GM23338 (cell line): ENCODE measurements at regions not wholly inside any gene's neighbourhood (a gene's known extent, or its start where the extent isn't known, plus 50 kb on each side); places are given as distances from the start of the nearest gene placed in this dataset.

Experiments
- ATAC-seq: fragments of 200-7000 bp; cut with Tn5 transposase; 3 replicates; pipeline ENCODE4 v1.9.1; 2020
- DNase-seq: peaks from one replicate; pipeline ENCODE4 v3.0.0-alpha.2; 2015; ENCODE audit warnings: low spot score
- H2AFZ ChIP-seq: fragments of 200-600 bp; sonication (generic); 2 replicates; pipeline ENCODE4 v1.8.0; 2016; ENCODE audit warnings: antibody characterized with exemption, mild to moderate bottlenecking, moderate library complexity
- H3F3A ChIP-seq: fragments of 200-600 bp; sonication (generic); replicated peaks from 2 replicates; pipeline ENCODE4 v1.8.0; 2017; ENCODE audit warnings: antibody characterized with exemption, mixed run types, low read depth
- H3K27ac ChIP-seq: fragments of 200-600 bp; sonication (generic); 2 replicates; pipeline ENCODE4 v1.6.1; 2016; ENCODE audit warnings: low read depth
- H3K27me3 ChIP-seq: fragments of 200-600 bp; sonication (generic); 2 replicates; pipeline ENCODE4 v1.8.0; 2016; ENCODE audit warnings: mild to moderate bottlenecking, mixed run types, moderate library complexity; ENCODE audit not compliant: insufficient read depth
- H3K36me3 ChIP-seq: fragments of 200-600 bp; sonication (generic); 2 replicates; pipeline ENCODE4 v1.8.0; 2016; ENCODE audit warnings: mild to moderate bottlenecking; ENCODE audit not compliant: insufficient read depth
- H3K4me1 ChIP-seq: fragments of 200-600 bp; sonication (generic); 2 replicates; pipeline ENCODE4 v1.8.0; 2016; ENCODE audit warnings: mild to moderate bottlenecking, moderate library complexity; ENCODE audit not compliant: insufficient read depth
- H3K4me2 ChIP-seq: fragments of 200-600 bp; sonication (generic); 2 replicates; pipeline ENCODE4 v1.7.1; 2017; ENCODE audit warnings: mixed run types
- H3K4me3 ChIP-seq: fragments of 200-600 bp; sonication (generic); 2 replicates; pipeline ENCODE4 v1.6.1; 2016; ENCODE audit warnings: mixed run types
- H3K79me2 ChIP-seq: fragments of 200-600 bp; sonication (generic); replicated peaks from 2 replicates; pipeline ENCODE4 v1.8.0; 2017; ENCODE audit warnings: mild to moderate bottlenecking; ENCODE audit not compliant: insufficient read depth
- H3K9me2 ChIP-seq: fragments of 200-600 bp; sonication (generic); 2 replicates; pipeline ENCODE4 v1.8.0; 2017; ENCODE audit not compliant: insufficient read depth
- H4K20me1 ChIP-seq: fragments of 200-600 bp; sonication (generic); replicated peaks from 2 replicates; pipeline ENCODE4 v1.8.0; 2017; ENCODE audit warnings: mild to moderate bottlenecking; ENCODE audit not compliant: insufficient read depth
- H3K27ac Mint-ChIP-seq: 2 replicates; pipeline ENCODE4 v1.8.0; 2020; ENCODE audit warnings: inconsistent platforms, mild to moderate bottlenecking, moderate library complexity, mixed read lengths
- H3K27me3 Mint-ChIP-seq: 3 replicates; pipeline ENCODE4 v1.8.0; 2022; ENCODE audit warnings: low read depth, mild to moderate bottlenecking, moderate library complexity, mixed read lengths, inconsistent platforms; ENCODE audit not compliant: insufficient read depth, poor library complexity
- H3K36me3 Mint-ChIP-seq: 3 replicates; pipeline ENCODE4 v1.8.0; 2021; ENCODE audit warnings: low read depth, mild to moderate bottlenecking, inconsistent platforms, moderate library complexity, mixed read lengths
- H3K4me1 Mint-ChIP-seq: 3 replicates; pipeline ENCODE4 v1.8.0; 2020; ENCODE audit warnings: mild to moderate bottlenecking, inconsistent platforms, mixed read lengths
- H3K4me3 Mint-ChIP-seq: 3 replicates; pipeline ENCODE4 v1.8.0; 2021; ENCODE audit warnings: moderate library complexity, mild to moderate bottlenecking, inconsistent platforms, mixed read lengths
- H3K9me3 Mint-ChIP-seq: 3 replicates; pipeline ENCODE4 v1.8.0; 2020; ENCODE audit warnings: moderate library complexity, mild to moderate bottlenecking, inconsistent platforms, mixed read lengths
- CREB1 ChIP-seq: fragments of 250-450 bp; sonication (Bioruptor Pico); IDR thresholded peaks from 2 replicates; pipeline ENCODE4 v1.5.0; 2020; ENCODE audit warnings: low read depth, mild to moderate bottlenecking, moderate library complexity
- EZH2 ChIP-seq: fragments of 200-600 bp; sonication (generic); IDR thresholded peaks from one replicate; pipeline ENCODE4 v1.8.0; 2017; ENCODE audit warnings: antibody characterized with exemption, mild to moderate bottlenecking, low read depth; ENCODE audit not compliant: unreplicated experiment
- JUNB ChIP-seq: IDR thresholded peaks from one replicate; pipeline ENCODE4 v1.6.1; 2016; ENCODE audit warnings: antibody characterized with exemption; ENCODE audit not compliant: unreplicated experiment
- STAT1 ChIP-seq: IDR thresholded peaks from one replicate; pipeline ENCODE4 v1.6.1; 2016; ENCODE audit warnings: antibody characterized with exemption; ENCODE audit not compliant: unreplicated experiment
- ZNF114 ChIP-seq: fragments of 250-450 bp; sonication (Bioruptor Pico); IDR thresholded peaks from 2 replicates; pipeline ENCODE4 v1.5.0; 2020; ENCODE audit warnings: mild to moderate bottlenecking, moderate library complexity
- ZNF331 ChIP-seq: fragments of 250-450 bp; sonication (Bioruptor Pico); IDR thresholded peaks from 2 replicates; pipeline ENCODE4 v1.5.0; 2020; ENCODE audit warnings: low read depth, mild to moderate bottlenecking, moderate library complexity
- TF ChIP-seq, protein P1 (sequence below): fragments of 250-450 bp; sonication (Bioruptor Pico); IDR thresholded peaks from 2 replicates; pipeline ENCODE4 v1.5.0; 2020; ENCODE audit warnings: mild to moderate bottlenecking, moderate library complexity
- TF ChIP-seq, protein P2 (sequence below), 2 experiments: fragments of 200-600 bp in 1 of 2; sonication (generic) in 1 of 2; conservative IDR thresholded peaks; 2 replicates each; pipeline versions ENCODE4 v1.5.1 to v1.6.1; 2016 to 2017; ENCODE audit warnings: antibody characterized with exemption in 2 of 2, low read depth in 2 of 2, mild to moderate bottlenecking in 2 of 2, moderate library complexity in 1 of 2

DNA sequence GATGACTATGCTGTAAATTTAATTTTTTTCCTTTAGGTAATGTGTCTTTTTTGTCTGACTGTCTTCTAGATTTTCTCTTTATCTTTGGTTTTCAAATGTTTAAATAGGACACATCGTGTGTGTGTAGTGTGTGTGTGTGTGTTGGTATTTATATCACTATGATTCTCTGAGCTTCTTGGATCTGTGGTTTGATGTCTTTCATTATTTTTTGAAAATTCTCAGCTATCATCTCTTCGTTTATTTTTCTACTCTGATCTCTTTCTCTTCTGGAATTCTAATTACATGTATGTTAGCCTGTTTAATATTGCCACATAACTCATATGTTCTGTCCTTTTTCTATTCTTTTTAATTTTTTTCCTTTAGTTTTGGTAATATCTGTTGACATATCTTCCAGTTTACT is 73.5 kb upstream of the OR10AD1 start:
- H3K27ac Mint-ChIP-seq = no peak overlapping the region
- no peaks in the 10 kb centered on the region for H3F3A ChIP-seq
- H2AFZ ChIP-seq = no peak overlapping the region
- DNase-seq (no peak), ATAC-seq (no peak)
- H3K36me3 ChIP-seq = no peaks in the 10 kb centered on the region
- H3K4me2 ChIP-seq = no peak overlapping the region
- no peaks in the 10 kb centered on the region for H3K9me3 Mint-ChIP-seq
- TF ChIP-seq ZNF331 = no peak
- TF ChIP-seq STAT1 = no peak
- TF ChIP-seq ZNF114 (CRISPR knock-in tag) = no peak
- no peak for TF ChIP-seq CREB1 (CRISPR knock-in tag)
- TF ChIP-seq, protein P1, sequence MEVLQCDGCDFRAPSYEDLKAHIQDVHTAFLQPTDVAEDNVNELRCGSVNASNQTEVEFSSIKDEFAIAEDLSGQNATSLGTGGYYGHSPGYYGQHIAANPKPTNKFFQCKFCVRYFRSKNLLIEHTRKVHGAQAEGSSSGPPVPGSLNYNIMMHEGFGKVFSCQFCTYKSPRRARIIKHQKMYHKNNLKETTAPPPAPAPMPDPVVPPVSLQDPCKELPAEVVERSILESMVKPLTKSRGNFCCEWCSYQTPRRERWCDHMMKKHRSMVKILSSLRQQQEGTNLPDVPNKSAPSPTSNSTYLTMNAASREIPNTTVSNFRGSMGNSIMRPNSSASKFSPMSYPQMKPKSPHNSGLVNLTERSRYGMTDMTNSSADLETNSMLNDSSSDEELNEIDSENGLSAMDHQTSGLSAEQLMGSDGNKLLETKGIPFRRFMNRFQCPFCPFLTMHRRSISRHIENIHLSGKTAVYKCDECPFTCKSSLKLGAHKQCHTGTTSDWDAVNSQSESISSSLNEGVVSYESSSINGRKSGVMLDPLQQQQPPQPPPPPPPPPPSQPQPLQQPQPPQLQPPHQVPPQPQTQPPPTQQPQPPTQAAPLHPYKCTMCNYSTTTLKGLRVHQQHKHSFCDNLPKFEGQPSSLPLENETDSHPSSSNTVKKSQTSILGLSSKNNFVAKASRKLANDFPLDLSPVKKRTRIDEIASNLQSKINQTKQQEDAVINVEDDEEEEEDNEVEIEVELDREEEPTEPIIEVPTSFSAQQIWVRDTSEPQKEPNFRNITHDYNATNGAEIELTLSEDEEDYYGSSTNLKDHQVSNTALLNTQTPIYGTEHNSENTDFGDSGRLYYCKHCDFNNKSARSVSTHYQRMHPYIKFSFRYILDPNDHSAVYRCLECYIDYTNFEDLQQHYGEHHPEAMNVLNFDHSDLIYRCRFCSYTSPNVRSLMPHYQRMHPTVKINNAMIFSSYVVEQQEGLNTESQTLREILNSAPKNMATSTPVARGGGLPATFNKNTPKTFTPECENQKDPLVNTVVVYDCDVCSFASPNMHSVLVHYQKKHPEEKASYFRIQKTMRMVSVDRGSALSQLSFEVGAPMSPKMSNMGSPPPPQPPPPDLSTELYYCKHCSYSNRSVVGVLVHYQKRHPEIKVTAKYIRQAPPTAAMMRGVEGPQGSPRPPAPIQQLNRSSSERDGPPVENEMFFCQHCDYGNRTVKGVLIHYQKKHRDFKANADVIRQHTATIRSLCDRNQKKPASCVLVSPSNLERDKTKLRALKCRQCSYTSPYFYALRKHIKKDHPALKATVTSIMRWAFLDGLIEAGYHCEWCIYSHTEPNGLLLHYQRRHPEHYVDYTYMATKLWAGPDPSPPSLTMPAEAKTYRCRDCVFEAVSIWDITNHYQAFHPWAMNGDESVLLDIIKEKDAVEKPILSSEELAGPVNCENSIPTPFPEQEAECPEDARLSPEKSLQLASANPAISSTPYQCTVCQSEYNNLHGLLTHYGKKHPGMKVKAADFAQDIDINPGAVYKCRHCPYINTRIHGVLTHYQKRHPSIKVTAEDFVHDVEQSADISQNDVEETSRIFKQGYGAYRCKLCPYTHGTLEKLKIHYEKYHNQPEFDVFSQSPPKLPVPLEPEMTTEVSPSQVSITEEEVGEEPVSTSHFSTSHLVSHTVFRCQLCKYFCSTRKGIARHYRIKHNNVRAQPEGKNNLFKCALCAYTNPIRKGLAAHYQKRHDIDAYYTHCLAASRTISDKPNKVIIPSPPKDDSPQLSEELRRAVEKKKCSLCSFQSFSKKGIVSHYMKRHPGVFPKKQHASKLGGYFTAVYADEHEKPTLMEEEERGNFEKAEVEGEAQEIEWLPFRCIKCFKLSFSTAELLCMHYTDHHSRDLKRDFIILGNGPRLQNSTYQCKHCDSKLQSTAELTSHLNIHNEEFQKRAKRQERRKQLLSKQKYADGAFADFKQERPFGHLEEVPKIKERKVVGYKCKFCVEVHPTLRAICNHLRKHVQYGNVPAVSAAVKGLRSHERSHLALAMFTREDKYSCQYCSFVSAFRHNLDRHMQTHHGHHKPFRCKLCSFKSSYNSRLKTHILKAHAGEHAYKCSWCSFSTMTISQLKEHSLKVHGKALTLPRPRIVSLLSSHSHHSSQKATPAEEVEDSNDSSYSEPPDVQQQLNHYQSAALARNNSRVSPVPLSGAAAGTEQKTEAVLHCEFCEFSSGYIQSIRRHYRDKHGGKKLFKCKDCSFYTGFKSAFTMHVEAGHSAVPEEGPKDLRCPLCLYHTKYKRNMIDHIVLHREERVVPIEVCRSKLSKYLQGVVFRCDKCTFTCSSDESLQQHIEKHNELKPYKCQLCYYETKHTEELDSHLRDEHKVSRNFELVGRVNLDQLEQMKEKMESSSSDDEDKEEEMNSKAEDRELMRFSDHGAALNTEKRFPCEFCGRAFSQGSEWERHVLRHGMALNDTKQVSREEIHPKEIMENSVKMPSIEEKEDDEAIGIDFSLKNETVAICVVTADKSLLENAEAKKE = no peak
- TF ChIP-seq, protein P2, sequence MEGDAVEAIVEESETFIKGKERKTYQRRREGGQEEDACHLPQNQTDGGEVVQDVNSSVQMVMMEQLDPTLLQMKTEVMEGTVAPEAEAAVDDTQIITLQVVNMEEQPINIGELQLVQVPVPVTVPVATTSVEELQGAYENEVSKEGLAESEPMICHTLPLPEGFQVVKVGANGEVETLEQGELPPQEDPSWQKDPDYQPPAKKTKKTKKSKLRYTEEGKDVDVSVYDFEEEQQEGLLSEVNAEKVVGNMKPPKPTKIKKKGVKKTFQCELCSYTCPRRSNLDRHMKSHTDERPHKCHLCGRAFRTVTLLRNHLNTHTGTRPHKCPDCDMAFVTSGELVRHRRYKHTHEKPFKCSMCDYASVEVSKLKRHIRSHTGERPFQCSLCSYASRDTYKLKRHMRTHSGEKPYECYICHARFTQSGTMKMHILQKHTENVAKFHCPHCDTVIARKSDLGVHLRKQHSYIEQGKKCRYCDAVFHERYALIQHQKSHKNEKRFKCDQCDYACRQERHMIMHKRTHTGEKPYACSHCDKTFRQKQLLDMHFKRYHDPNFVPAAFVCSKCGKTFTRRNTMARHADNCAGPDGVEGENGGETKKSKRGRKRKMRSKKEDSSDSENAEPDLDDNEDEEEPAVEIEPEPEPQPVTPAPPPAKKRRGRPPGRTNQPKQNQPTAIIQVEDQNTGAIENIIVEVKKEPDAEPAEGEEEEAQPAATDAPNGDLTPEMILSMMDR (conservative IDR thresholded peaks at IDR 0.05; ENCODE audit: low read depth in 2 of 2) = no peak
- TF ChIP-seq EZH2 = no peak
- TF ChIP-seq JUNB = no peak
- H3K27me3 ChIP-seq = peaks cover 91% of the 10 kb centered on the region
- no peaks in the 10 kb centered on the region for H3K36me3 Mint-ChIP-seq
- no peak overlapping the region for H3K27ac ChIP-seq
- no peak overlapping the region for H3K4me3 Mint-ChIP-seq
- H3K27me3 Mint-ChIP-seq = peaks cover 67% of the 10 kb centered on the region
- H3K4me1 Mint-ChIP-seq = peaks cover 21% of the 10 kb centered on the region
- no peaks in the 10 kb centered on the region for H3K9me2 ChIP-seq
- H3K4me1 ChIP-seq = no peaks in the 10 kb centered on the region; the same call in 1 of the 2 replicates
- H4K20me1 ChIP-seq = peaks cover 4% of the 10 kb centered on the region
- no peak overlapping the region for H3K4me3 ChIP-seq
- no peaks in the 10 kb centered on the region for H3K79me2 ChIP-seq
